ENCODE measurements at regions not wholly inside any gene's neighbourhood (a gene's known extent, or its start where the extent isn't known, plus 50 kb on each side); places are given as distances from the start of the nearest gene placed in this dataset.
"Not testable (repeated sequence)": the region's sequence is repeated elsewhere in the genome, so short reads cannot be mapped to it uniquely, and the experiment has no call there.

DNA sequence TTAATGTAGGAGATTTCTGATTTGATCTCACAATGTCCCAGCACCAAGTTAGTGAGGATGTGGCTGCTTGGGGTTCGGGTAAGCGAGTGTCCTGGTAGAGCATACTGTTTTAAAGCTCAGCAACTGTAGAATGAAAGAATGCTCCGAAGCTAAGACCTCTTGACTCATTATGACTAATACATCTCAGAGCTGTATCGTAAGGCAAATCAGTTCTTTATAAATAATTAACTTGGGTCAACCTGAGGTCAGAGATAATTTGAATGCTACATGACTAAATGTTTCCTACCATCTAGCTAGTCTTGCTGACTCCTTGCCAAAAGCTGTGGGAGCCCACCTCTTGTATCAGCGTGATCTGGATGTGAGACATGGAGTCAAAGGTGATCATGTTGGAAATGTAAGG lies 128.8 kb upstream of the PDE7B start:
- Histone ChIP-seq H3K27ac (ENCODE audit: low read depth in 1 of 3, low read length in 2 of 3) (peak overlapping the region; percentile 9 to 69 (median 15)), H3K4me3 (ENCODE audit: low read depth in 1 of 3, low read length in 3 of 3) (no peak overlapping the region), H3K9me3 (ENCODE audit: control insufficient read depth in 2 of 2, insufficient read depth in 1 of 2, low read depth in 1 of 2, low read length in 1 of 2) (peaks cover 0 to 26% of the 10 kb centered on the region in 2 donors), H3K4me1 (ENCODE audit: control insufficient read depth in 3 of 3, insufficient read depth in 2 of 3, low read depth in 1 of 3, low read length in 2 of 3) (no peaks in the 10 kb centered on the region), H3K36me3 (ENCODE audit: control insufficient read depth in 3 of 3, insufficient read depth in 2 of 3, low read depth in 1 of 3, low read length in 3 of 3) (no peaks in the 10 kb centered on the region), H3K27me3 (ENCODE audit: control insufficient read depth in 3 of 3, insufficient read depth in 3 of 3, low read length in 3 of 3) (no peaks in the 10 kb centered on the region)
- DNase-seq (peak; percentile 69 to 89), FAIRE-seq (no peak)
- WGBS, 3 donors: 8 to 42% (median 21%) methylated on average over 5 of the region's 5 CpGs

DNA sequence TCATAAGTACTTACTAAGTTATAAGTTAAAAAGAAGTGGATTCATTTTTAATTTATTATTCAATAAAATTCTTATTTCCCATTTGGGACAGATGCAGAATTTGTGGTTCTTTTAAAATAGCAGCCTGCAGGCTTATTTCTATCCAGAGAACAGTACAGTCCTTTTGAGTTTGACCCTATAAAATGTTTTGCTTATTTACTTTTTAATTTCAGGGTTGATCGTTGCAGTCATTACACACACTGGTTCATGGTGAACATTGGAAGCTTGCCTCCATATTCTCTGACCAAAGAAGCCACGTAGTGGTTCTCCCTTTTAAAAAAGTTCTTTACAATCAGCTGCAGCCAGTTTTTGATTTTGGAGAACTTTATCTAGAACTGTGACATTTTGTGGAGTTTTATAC lies 122.9 kb upstream of the PDE7B start:
- WGBS, 3 donors: 70 to 82% (median 74%) methylated on average over 2 of the region's 2 CpGs
- Histone ChIP-seq H3K4me3 (ENCODE audit: low read depth in 1 of 3, low read length in 3 of 3) (no peak overlapping the region), H3K9me3 (ENCODE audit: control insufficient read depth in 2 of 2, insufficient read depth in 1 of 2, low read depth in 1 of 2, low read length in 1 of 2) (peaks cover 0 to 18% of the 10 kb centered on the region in 2 donors), H3K4me1 (ENCODE audit: control insufficient read depth in 3 of 3, insufficient read depth in 2 of 3, low read depth in 1 of 3, low read length in 2 of 3) (no peaks in the 10 kb centered on the region), H3K27ac (ENCODE audit: low read depth in 1 of 3, low read length in 2 of 3) (no peak overlapping the region), H3K27me3 (ENCODE audit: control insufficient read depth in 3 of 3, insufficient read depth in 3 of 3, low read length in 3 of 3) (no peaks in the 10 kb centered on the region), H3K36me3 (ENCODE audit: control insufficient read depth in 3 of 3, insufficient read depth in 2 of 3, low read depth in 1 of 3, low read length in 3 of 3) (no peaks in the 10 kb centered on the region)
- FAIRE-seq: no peak
- DNase-seq: no peak

DNA sequence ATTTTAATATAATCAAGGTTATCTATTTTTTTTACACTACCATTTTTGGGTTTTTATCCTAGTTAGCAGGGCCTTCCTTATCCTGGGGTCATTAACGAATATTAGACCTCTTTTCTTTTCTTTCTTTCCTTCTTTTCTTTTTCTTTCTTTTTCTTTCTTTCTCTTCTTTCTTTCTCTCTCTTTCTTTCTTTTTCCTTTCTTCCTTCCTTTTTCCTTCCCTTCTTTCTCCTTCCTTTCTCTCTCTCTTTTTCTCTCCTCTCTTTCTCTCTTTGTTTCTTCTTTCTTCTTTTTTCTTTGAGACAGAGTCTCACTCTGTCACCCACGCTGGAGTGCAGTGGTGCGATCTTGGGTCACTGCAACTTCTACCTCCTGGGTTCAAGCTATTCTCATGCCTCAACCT lies 120.4 kb upstream of the PDE7B start:
- Histone ChIP-seq H3K36me3 (ENCODE audit: control insufficient read depth in 3 of 3, insufficient read depth in 2 of 3, low read depth in 1 of 3, low read length in 3 of 3) (no peaks in the 10 kb centered on the region), H3K27ac (ENCODE audit: low read depth in 1 of 3, low read length in 2 of 3) (no peak overlapping the region), H3K4me1 (ENCODE audit: control insufficient read depth in 3 of 3, insufficient read depth in 2 of 3, low read depth in 1 of 3, low read length in 2 of 3) (no peaks in the 10 kb centered on the region), H3K9me3 (ENCODE audit: control insufficient read depth in 2 of 2, insufficient read depth in 1 of 2, low read depth in 1 of 2, low read length in 1 of 2) (peaks cover 0 to 5% of the 10 kb centered on the region in 2 donors), H3K27me3 (ENCODE audit: control insufficient read depth in 3 of 3, insufficient read depth in 3 of 3, low read length in 3 of 3) (no peaks in the 10 kb centered on the region), H3K4me3 (ENCODE audit: low read depth in 1 of 3, low read length in 3 of 3) (no peak overlapping the region)
- FAIRE-seq (no peak), DNase-seq (no peak)
- WGBS, 3 donors: 93 to 98% (median 94%) methylated on average over 3 of the region's 3 CpGs

GRCh38 chr6:135736351-135736750 lies 115.2 kb upstream of the PDE7B start:
- H3K9me3 ChIP-seq (ENCODE audit: control insufficient read depth in 2 of 2, insufficient read depth in 1 of 2, low read depth in 1 of 2, low read length in 1 of 2); DNase-seq; H3K27me3 ChIP-seq (ENCODE audit: control insufficient read depth in 3 of 3, insufficient read depth in 3 of 3, low read length in 3 of 3); H3K4me1 ChIP-seq (ENCODE audit: control insufficient read depth in 3 of 3, insufficient read depth in 2 of 3, low read depth in 1 of 3, low read length in 2 of 3); H3K4me3 ChIP-seq (ENCODE audit: low read depth in 1 of 3, low read length in 3 of 3); FAIRE-seq; H3K36me3 ChIP-seq (ENCODE audit: control insufficient read depth in 3 of 3, insufficient read depth in 2 of 3, low read depth in 1 of 3, low read length in 3 of 3); H3K27ac ChIP-seq (ENCODE audit: low read depth in 1 of 3, low read length in 2 of 3): not testable (repeated sequence)
- 91 to 95% (median 94%) methylated on average over 6 of the region's 6 CpGs for WGBS, 3 donors

DNA sequence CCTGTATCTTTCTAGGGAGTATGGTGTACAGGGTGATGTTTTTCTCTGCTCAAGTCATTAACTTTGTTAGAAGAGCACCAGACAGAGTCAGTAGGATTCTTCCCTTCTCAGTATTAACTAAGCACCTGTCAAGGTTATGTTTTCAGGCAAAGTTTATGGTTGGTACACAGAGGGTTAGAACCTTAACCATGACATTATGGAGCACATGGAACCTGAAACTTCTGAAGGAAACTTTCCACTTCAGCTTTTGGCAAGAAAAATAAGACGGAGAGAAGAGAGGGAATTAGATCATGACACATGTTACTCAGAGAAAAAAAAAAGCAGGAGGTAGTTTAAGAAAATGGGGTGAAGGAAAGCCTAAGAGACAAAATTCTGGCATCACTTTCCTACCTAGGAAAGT lies 112.9 kb upstream of the PDE7B start:
- 76 to 83% (median 79%) methylated on average over 1 of the region's 1 CpG for WGBS, 3 donors
- no peak for DNase-seq
- Histone ChIP-seq H3K4me1 (ENCODE audit: control insufficient read depth in 3 of 3, insufficient read depth in 2 of 3, low read depth in 1 of 3, low read length in 2 of 3) (no peaks in the 10 kb centered on the region), H3K27me3 (ENCODE audit: control insufficient read depth in 3 of 3, insufficient read depth in 3 of 3, low read length in 3 of 3) (no peaks in the 10 kb centered on the region), H3K27ac (ENCODE audit: low read depth in 1 of 3, low read length in 2 of 3) (no peak overlapping the region), H3K4me3 (ENCODE audit: low read depth in 1 of 3, low read length in 3 of 3) (no peak overlapping the region), H3K9me3 (ENCODE audit: control insufficient read depth in 2 of 2, insufficient read depth in 1 of 2, low read depth in 1 of 2, low read length in 1 of 2) (no peaks in the 10 kb centered on the region), H3K36me3 (ENCODE audit: control insufficient read depth in 3 of 3, insufficient read depth in 2 of 3, low read depth in 1 of 3, low read length in 3 of 3) (no peaks in the 10 kb centered on the region)
- FAIRE-seq: no peak

- no peaks in the 10 kb centered on the region for H3K4me1 ChIP-seq (ENCODE audit: control insufficient read depth in 3 of 3, insufficient read depth in 2 of 3, low read depth in 1 of 3, low read length in 2 of 3)
- FAIRE-seq (no peak), DNase-seq (no peak)
- H3K9me3 ChIP-seq (ENCODE audit: control insufficient read depth in 2 of 2, insufficient read depth in 1 of 2, low read depth in 1 of 2, low read length in 1 of 2): no peaks in the 10 kb centered on the region
- no peak overlapping the region for H3K27ac ChIP-seq (ENCODE audit: low read depth in 1 of 3, low read length in 2 of 3)
- H3K27me3 ChIP-seq (ENCODE audit: control insufficient read depth in 3 of 3, insufficient read depth in 3 of 3, low read length in 3 of 3): no peaks in the 10 kb centered on the region
- no peak overlapping the region for H3K4me3 ChIP-seq (ENCODE audit: low read depth in 1 of 3, low read length in 3 of 3)
- no peaks in the 10 kb centered on the region for H3K36me3 ChIP-seq (ENCODE audit: control insufficient read depth in 3 of 3, insufficient read depth in 2 of 3, low read depth in 1 of 3, low read length in 3 of 3)
- WGBS, 3 donors: 74 to 90% (median 81%) methylated on average over 7 of the region's 7 CpGs
These were observed 112.2 kb upstream of the PDE7B start for GRCh38 chr6:135739288-135739687.

DNA sequence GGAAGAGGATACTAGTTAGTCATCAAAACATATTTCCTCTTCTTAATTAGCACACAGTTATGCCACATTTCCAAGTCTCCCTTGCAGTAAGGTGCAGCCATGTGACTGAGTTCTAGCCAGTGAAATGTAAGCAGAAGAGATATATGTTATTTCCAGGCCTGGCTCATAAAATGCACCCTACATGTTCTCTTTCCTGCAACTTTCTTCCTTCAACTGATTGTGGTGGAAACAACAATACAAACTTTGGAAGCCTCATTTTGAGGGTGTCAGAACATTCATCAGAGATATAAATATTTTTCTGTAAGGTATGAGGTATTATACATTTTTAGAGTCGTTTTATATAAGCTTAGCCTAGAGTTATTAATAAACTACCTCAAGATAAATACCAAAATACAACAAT lies 110.9 kb upstream of the PDE7B start:
- H3K27me3 ChIP-seq (ENCODE audit: control insufficient read depth in 3 of 3, insufficient read depth in 3 of 3, low read length in 3 of 3): no peaks in the 10 kb centered on the region
- DNase-seq: no peak
- H3K9me3 ChIP-seq (ENCODE audit: control insufficient read depth in 2 of 2, insufficient read depth in 1 of 2, low read depth in 1 of 2, low read length in 1 of 2): no peaks in the 10 kb centered on the region
- no peak overlapping the region for H3K27ac ChIP-seq (ENCODE audit: low read depth in 1 of 3, low read length in 2 of 3)
- WGBS, 3 donors: 60 to 71% (median 69%) methylated on average over 1 of the region's 1 CpG
- no peaks in the 10 kb centered on the region for H3K36me3 ChIP-seq (ENCODE audit: control insufficient read depth in 3 of 3, insufficient read depth in 2 of 3, low read depth in 1 of 3, low read length in 3 of 3)
- FAIRE-seq: no peak
- no peaks in the 10 kb centered on the region for H3K4me1 ChIP-seq (ENCODE audit: control insufficient read depth in 3 of 3, insufficient read depth in 2 of 3, low read depth in 1 of 3, low read length in 2 of 3)
- H3K4me3 ChIP-seq (ENCODE audit: low read depth in 1 of 3, low read length in 3 of 3): no peak overlapping the region

DNA sequence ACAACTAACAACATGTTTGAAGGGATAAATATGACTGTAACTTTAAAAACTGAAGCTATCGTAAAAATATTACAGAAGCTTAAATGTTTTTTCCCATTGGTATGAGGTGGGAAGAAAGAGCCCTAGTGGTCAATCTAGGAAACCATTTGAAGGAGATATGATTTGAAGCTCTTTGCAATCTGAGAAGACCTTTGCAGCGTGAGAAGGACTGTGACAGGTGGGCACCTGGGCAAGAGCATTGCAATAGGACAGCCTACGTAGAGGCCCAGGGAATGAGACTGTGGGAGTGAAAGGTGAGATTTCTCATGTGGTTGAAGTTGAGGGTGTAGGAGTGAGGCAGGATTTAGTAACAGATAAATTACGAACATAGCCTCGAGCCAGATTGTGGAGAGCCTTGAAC lies 108.0 kb upstream of the PDE7B start:
- 86 to 92% (median 91%) methylated on average over 5 of the region's 5 CpGs for WGBS, 3 donors

GRCh38 chr6:135748189-135748588 lies 103.3 kb upstream of the PDE7B start:
- Histone ChIP-seq H3K9me3 (ENCODE audit: control insufficient read depth in 2 of 2, insufficient read depth in 1 of 2, low read depth in 1 of 2, low read length in 1 of 2) (no peaks in the 10 kb centered on the region), H3K27me3 (ENCODE audit: control insufficient read depth in 3 of 3, insufficient read depth in 3 of 3, low read length in 3 of 3) (no peaks in the 10 kb centered on the region), H3K27ac (ENCODE audit: low read depth in 1 of 3, low read length in 2 of 3) (no peak overlapping the region), H3K36me3 (ENCODE audit: control insufficient read depth in 3 of 3, insufficient read depth in 2 of 3, low read depth in 1 of 3, low read length in 3 of 3) (no peaks in the 10 kb centered on the region), H3K4me1 (ENCODE audit: control insufficient read depth in 3 of 3, insufficient read depth in 2 of 3, low read depth in 1 of 3, low read length in 2 of 3) (no peaks in the 10 kb centered on the region), H3K4me3 (ENCODE audit: low read depth in 1 of 3, low read length in 3 of 3) (no peak overlapping the region)
- no peak for DNase-seq
- no peak for FAIRE-seq
- 80% methylated on average over 3 of the region's 3 CpGs for WGBS, 3 donors

More for the DNA sequence above, 108.0 kb upstream of the PDE7B start:
- H3K4me1 ChIP-seq (ENCODE audit: control insufficient read depth in 3 of 3, insufficient read depth in 2 of 3, low read depth in 1 of 3, low read length in 2 of 3): no peaks in the 10 kb centered on the region
- no peak overlapping the region for H3K27ac ChIP-seq (ENCODE audit: low read depth in 1 of 3, low read length in 2 of 3)
- no peaks in the 10 kb centered on the region for H3K36me3 ChIP-seq (ENCODE audit: control insufficient read depth in 3 of 3, insufficient read depth in 2 of 3, low read depth in 1 of 3, low read length in 3 of 3)
- no peak for DNase-seq
- no peaks in the 10 kb centered on the region for H3K27me3 ChIP-seq (ENCODE audit: control insufficient read depth in 3 of 3, insufficient read depth in 3 of 3, low read length in 3 of 3)
- no peak for FAIRE-seq
- H3K9me3 ChIP-seq (ENCODE audit: control insufficient read depth in 2 of 2, insufficient read depth in 1 of 2, low read depth in 1 of 2, low read length in 1 of 2): no peaks in the 10 kb centered on the region
- H3K4me3 ChIP-seq (ENCODE audit: low read depth in 1 of 3, low read length in 3 of 3): no peak overlapping the region
